ENCODE measurements at regions not wholly inside any gene's neighbourhood (a gene's known extent, or its start where the extent isn't known, plus 50 kb on each side); places are given as distances from the start of the nearest gene placed in this dataset.
"Not testable (repeated sequence)": the region's sequence is repeated elsewhere in the genome, so short reads cannot be mapped to it uniquely, and the experiment has no call there.

- Mint-ChIP-seq H3K36me3 (ENCODE audit: low read depth) (no peaks in the 10 kb centered on the region), H3K9me3 (no peaks in the 10 kb centered on the region), H3K27me3 (peaks cover 1% of the 10 kb centered on the region), H3K27ac (no peak overlapping the region), H3K4me3 (no peak overlapping the region), H3K4me1 (ENCODE audit: low read depth) (no peaks in the 10 kb centered on the region)
- no peak for DNase-seq
- CTCF ChIA-PET: interaction anchor here (0.8 kb wide), 1 partner anchor 399 kb away, joined by 3 read pairs; no protein-coding TSS in a partner anchor
- intact Hi-C loops (cut with micrococcal nuclease): loop anchor here (10.0 kb wide), 1 partner anchor 439 kb away; no protein-coding TSS in a partner anchor
- ATAC-seq: no peak
- POLR2A ChIA-PET: interaction anchor here (1.4 kb wide), 1 partner anchor 13 kb away, joined by 4 read pairs; no protein-coding TSS in a partner anchor
- TF ChIP-seq, protein P1, sequence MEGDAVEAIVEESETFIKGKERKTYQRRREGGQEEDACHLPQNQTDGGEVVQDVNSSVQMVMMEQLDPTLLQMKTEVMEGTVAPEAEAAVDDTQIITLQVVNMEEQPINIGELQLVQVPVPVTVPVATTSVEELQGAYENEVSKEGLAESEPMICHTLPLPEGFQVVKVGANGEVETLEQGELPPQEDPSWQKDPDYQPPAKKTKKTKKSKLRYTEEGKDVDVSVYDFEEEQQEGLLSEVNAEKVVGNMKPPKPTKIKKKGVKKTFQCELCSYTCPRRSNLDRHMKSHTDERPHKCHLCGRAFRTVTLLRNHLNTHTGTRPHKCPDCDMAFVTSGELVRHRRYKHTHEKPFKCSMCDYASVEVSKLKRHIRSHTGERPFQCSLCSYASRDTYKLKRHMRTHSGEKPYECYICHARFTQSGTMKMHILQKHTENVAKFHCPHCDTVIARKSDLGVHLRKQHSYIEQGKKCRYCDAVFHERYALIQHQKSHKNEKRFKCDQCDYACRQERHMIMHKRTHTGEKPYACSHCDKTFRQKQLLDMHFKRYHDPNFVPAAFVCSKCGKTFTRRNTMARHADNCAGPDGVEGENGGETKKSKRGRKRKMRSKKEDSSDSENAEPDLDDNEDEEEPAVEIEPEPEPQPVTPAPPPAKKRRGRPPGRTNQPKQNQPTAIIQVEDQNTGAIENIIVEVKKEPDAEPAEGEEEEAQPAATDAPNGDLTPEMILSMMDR (IDR thresholded peaks at IDR 0.05): no peak
Observed at GRCh38 chr20:48124181-48124782, 339.0 kb upstream of the SULF2 start.

DNA sequence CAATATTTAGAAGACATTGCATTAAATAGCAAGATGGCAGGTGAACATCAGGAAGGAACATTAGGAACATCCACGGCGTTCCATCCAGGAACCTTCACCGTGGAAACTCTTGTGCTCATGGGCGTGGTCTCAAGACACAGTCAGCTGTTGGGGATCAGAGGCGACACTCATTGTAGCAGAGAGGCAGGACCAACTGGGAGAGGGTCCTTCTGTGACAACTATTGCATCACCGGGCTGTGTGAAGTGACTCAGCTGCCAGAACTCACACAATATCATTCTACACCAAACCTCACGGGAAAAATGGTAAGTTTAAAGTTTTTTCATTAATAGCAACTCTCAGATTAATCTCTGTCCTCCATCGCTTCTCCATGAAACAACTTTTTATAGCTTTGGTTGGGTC lies 334.8 kb upstream of the SULF2 start:
- H3K4me3 Mint-ChIP-seq: no peak overlapping the region
- no peak overlapping the region for H3K27ac Mint-ChIP-seq
- H3K9me3 Mint-ChIP-seq: no peaks in the 10 kb centered on the region
- no peaks in the 10 kb centered on the region for H3K36me3 Mint-ChIP-seq (ENCODE audit: low read depth)
- TF ChIP-seq, protein P1 (IDR thresholded peaks at IDR 0.05): no peak
- ChIA-PET POLR2A (no interaction called here), CTCF (no interaction called here)
- ATAC-seq (no peak), DNase-seq (no peak)
- no peaks in the 10 kb centered on the region for H3K4me1 Mint-ChIP-seq (ENCODE audit: low read depth)
- peaks cover 7% of the 10 kb centered on the region for H3K27me3 Mint-ChIP-seq
- intact Hi-C loops (cut with micrococcal nuclease): loop anchor here (10.0 kb wide), 1 partner anchor 435 kb away; no protein-coding TSS in a partner anchor

DNA sequence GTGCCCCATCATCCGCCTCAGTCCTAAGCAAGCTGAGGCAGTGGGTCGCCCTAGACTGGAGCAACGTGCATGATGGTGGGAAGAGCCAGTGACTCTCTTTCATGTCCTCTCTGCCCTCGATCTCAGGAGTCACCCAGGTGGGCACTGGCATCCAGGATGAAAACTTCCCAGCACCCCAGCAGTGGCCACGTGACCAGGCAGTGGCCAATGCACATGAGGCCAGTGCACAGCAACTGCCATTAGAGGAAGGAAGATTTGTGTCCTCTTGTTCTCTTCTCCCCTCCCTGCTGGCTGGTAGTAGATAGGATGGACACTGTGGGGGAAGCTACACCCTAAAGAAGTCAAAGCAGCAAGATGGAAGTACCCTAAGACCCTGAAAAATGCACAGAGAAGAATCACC lies 334.1 kb upstream of the SULF2 start:
- intact Hi-C loops (cut with micrococcal nuclease); H3K4me3 Mint-ChIP-seq; POLR2A ChIA-PET; H3K36me3 Mint-ChIP-seq (ENCODE audit: low read depth); H3K9me3 Mint-ChIP-seq; DNase-seq; H3K27me3 Mint-ChIP-seq; ATAC-seq; H3K4me1 Mint-ChIP-seq (ENCODE audit: low read depth); CTCF ChIA-PET; H3K27ac Mint-ChIP-seq: not testable (repeated sequence)

DNA sequence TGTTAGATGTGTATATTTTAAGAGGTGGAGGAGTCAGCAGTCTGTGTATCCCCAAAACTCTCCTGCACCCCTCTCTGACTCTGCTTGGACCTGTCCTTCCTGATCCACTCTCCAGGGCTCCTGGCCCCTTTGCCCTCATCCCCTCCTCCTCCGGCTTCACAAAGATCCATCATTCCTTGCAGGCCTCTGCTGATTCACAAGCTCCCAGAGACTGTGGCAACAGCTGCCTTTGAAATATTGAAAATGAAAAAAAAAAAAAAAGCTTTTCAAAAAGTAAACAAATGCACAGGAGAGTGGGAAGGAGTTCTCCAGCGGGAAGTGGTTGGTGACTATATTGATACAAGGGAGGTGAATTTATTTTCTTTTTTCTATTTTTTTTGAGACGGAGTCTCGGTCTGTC lies 330.2 kb upstream of the SULF2 start:
- ChIA-PET CTCF (no interaction called here), POLR2A (no interaction called here)
- H3K27ac Mint-ChIP-seq: no peak overlapping the region
- H3K4me1 Mint-ChIP-seq (ENCODE audit: low read depth): no peaks in the 10 kb centered on the region
- DNase-seq: no peak
- TF ChIP-seq, protein P1 (IDR thresholded peaks at IDR 0.05): no peak
- H3K36me3 Mint-ChIP-seq (ENCODE audit: low read depth): no peaks in the 10 kb centered on the region
- H3K27me3 Mint-ChIP-seq: peaks cover 9% of the 10 kb centered on the region
- ATAC-seq: no peak
- no peak overlapping the region for H3K4me3 Mint-ChIP-seq
- H3K9me3 Mint-ChIP-seq: no peaks in the 10 kb centered on the region
- intact Hi-C loops (cut with micrococcal nuclease): no loop called here

DNA sequence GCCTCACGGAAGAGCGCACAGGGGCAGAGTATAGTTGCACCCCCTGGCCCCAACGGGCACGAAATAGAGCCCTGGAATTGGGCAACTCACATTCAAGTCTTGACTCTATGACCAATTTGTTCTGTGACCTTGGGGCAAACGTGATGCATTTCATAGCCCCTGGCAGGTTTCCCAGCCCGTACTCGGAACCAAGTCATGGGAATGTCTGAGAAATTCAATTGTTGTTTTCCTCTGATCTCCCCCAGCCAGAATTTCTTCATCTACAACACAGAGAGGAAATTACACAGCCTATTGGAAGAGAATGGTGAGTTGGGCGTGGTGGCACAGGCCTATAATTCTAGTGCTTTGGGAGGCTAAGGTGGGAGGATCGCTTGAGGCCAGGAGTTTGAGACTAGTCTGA lies 322.3 kb upstream of the SULF2 start:
- H3K27ac Mint-ChIP-seq: no peak overlapping the region
- DNase-seq (no peak), ATAC-seq (no peak)
- intact Hi-C loops (cut with micrococcal nuclease): no loop called here
- no peaks in the 10 kb centered on the region for H3K36me3 Mint-ChIP-seq (ENCODE audit: low read depth)
- H3K27me3 Mint-ChIP-seq: peaks cover 3% of the 10 kb centered on the region
- TF ChIP-seq, protein P1 (IDR thresholded peaks at IDR 0.05): no peak
- no peak overlapping the region for H3K4me3 Mint-ChIP-seq
- no peaks in the 10 kb centered on the region for H3K9me3 Mint-ChIP-seq
- ChIA-PET POLR2A (no interaction called here), CTCF (no interaction called here)
- no peaks in the 10 kb centered on the region for H3K4me1 Mint-ChIP-seq (ENCODE audit: low read depth)
